ENCODE measurements at regions not wholly inside any gene's neighbourhood (a gene's known extent, or its start where the extent isn't known, plus 50 kb on each side); places are given as distances from the start of the nearest gene placed in this dataset.

DNA sequence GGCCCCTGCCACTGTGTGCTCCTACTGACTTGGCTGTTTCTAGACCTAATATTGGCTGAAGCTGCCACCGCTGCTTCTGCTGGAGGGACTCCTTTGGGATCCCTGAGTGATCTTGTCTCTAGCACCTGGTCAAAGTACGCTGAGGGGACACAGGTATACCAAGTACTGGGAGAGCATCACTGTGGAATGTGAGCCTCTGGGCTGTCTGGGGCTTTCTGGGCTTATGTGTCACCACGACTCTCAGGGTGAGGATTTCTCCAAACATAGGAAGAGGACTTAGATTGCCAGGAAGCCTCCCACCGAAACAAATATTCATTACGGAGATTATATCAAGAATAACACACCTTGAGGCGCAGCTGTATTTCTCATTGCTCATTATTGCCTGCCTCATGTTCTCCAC lies 435.8 kb downstream of the HS3ST3B1 start:
- no peak for TF ChIP-seq CTCF (IDR thresholded peaks at IDR 0.05)

GRCh38 chr17:14733376-14733775 lies 432.5 kb downstream of the HS3ST3B1 start:
- no peak for TF ChIP-seq CTCF (IDR thresholded peaks at IDR 0.05)

DNA sequence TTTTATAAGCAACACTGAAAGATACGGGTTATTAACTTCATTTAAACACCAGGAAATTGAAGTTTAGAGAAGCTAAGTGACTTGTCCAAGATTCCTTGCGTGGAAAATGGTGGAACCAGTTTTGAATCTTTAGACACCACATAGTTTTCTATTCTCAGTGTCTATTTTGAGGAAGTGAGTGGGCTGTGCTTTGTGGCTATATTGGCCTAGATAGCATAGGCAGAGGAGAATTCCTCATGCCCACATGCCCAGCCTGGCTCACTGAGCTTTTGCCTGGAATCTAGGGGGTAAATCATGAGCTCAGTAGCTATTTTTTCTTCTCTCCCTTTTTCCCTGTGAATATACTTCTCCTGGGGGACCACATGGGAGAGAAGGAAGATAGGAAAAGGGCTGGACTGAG lies 431.3 kb downstream of the HS3ST3B1 start:
- TF ChIP-seq CTCF (IDR thresholded peaks at IDR 0.05) = no peak

- TF ChIP-seq CTCF (IDR thresholded peaks at IDR 0.05) = no peak
Measured at GRCh38 chr17:14731591-14731990, 430.7 kb downstream of the HS3ST3B1 start.

DNA sequence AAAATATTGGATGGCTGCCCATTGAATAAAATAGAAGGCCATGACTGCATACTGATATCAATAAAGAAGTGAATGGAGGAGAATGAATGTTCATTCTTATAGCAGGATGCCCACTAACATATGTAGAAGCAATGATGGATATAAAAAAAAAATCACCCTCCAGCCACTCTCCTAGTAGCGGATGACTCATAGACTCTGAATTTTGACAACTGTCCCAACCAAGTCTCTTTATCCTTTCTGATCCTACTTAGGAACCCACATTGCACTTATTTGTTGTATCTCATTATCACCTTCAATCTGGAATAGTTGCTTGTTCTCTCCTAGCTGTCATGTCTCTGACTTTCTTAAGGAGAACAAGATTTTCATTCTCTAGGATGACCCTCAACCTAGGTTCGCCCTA lies 429.9 kb downstream of the HS3ST3B1 start:
- no peak for TF ChIP-seq CTCF (IDR thresholded peaks at IDR 0.05)

DNA sequence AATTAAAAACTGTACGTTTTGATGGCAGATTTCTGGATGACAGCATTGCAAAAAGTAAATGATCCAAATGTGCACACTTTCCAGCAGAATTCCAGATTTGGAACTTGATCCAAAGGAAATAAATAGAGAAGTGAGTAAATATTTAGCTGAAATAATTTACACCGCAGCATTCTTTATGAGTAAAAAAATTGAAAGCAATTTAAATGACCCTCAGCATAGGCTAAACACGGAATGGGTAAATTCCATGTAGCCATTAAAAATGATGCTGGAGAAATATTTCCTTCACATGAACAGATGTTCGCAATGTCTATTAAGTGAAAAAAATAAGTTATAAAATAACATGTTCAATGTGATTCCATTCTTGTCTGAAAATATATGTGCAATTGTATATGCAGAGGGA lies 424.8 kb downstream of the HS3ST3B1 start:
- TF ChIP-seq CTCF (IDR thresholded peaks at IDR 0.05) = no peak

DNA sequence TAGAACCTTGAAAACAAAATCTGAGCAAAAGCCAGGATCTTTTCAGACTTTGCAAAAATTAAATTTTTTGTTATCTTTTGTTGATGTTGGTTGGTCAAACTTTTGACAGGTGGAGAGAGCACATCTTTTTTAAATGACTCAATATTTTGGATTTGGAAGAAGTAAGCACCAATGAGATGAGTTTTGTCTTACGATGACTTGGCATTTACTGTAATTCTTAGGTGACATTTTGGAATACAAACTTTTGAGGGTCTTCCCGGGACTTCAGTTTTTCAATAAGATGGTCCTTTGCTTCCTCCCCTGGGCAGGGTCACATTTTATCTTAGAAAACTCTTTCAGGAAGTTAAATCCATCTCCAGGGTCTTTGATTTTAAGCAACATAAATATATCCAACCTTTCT lies 423.9 kb downstream of the HS3ST3B1 start:
- TF ChIP-seq CTCF (IDR thresholded peaks at IDR 0.05) = no peak

- no peak for TF ChIP-seq CTCF (IDR thresholded peaks at IDR 0.05)
Measured at GRCh38 chr17:14719942-14720341, 419.1 kb downstream of the HS3ST3B1 start.
